ENCODE measurements at regions not wholly inside any gene's neighbourhood (a gene's known extent, or its start where the extent isn't known, plus 50 kb on each side); places are given as distances from the start of the nearest gene placed in this dataset.

DNA sequence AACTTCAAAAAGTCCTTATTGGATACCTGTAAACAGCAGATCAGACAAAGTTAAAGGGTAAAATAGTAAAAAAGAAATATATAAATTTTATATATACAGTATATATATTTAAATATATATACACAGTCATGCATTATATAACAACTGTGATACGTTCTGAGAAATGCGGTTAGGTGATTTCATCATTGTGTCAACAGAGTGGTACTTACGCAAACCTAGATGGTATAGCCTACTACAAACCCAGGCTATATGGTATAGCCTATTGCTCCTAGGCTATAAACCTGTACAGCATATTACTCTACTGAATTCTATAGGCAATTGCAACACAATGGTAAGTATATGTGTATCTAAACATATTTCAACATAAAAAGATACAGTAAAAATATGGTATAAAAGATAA, 222.7 kb downstream of the NUF2 start (continued):
- TF ChIP-seq, protein P1, sequence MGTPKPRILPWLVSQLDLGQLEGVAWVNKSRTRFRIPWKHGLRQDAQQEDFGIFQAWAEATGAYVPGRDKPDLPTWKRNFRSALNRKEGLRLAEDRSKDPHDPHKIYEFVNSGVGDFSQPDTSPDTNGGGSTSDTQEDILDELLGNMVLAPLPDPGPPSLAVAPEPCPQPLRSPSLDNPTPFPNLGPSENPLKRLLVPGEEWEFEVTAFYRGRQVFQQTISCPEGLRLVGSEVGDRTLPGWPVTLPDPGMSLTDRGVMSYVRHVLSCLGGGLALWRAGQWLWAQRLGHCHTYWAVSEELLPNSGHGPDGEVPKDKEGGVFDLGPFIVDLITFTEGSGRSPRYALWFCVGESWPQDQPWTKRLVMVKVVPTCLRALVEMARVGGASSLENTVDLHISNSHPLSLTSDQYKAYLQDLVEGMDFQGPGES (IDR thresholded peaks at IDR 0.05; ENCODE audit: low read depth, low read length) = no peak
- TF ChIP-seq TEAD4 (IDR thresholded peaks at IDR 0.05; ENCODE audit: borderline replicate concordance, insufficient read depth) (no peak), JUND (IDR thresholded peaks at IDR 0.05) (no peak), FOSL2 (IDR thresholded peaks at IDR 0.05; ENCODE audit: borderline replicate concordance, low read depth) (no peak), RCOR1 (IDR thresholded peaks at IDR 0.05; ENCODE audit: low read length) (no peak)
- TF ChIP-seq, protein P2, sequence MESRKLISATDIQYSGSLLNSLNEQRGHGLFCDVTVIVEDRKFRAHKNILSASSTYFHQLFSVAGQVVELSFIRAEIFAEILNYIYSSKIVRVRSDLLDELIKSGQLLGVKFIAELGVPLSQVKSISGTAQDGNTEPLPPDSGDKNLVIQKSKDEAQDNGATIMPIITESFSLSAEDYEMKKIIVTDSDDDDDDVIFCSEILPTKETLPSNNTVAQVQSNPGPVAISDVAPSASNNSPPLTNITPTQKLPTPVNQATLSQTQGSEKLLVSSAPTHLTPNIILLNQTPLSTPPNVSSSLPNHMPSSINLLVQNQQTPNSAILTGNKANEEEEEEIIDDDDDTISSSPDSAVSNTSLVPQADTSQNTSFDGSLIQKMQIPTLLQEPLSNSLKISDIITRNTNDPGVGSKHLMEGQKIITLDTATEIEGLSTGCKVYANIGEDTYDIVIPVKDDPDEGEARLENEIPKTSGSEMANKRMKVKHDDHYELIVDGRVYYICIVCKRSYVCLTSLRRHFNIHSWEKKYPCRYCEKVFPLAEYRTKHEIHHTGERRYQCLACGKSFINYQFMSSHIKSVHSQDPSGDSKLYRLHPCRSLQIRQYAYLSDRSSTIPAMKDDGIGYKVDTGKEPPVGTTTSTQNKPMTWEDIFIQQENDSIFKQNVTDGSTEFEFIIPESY (IDR thresholded peaks at IDR 0.05; ENCODE audit: borderline replicate concordance, low read depth) = no peak
- TF ChIP-seq, protein P3, sequence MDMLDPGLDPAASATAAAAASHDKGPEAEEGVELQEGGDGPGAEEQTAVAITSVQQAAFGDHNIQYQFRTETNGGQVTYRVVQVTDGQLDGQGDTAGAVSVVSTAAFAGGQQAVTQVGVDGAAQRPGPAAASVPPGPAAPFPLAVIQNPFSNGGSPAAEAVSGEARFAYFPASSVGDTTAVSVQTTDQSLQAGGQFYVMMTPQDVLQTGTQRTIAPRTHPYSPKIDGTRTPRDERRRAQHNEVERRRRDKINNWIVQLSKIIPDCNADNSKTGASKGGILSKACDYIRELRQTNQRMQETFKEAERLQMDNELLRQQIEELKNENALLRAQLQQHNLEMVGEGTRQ (IDR thresholded peaks at IDR 0.05; ENCODE audit: borderline replicate concordance, low read depth, low read length) = no peak

DNA sequence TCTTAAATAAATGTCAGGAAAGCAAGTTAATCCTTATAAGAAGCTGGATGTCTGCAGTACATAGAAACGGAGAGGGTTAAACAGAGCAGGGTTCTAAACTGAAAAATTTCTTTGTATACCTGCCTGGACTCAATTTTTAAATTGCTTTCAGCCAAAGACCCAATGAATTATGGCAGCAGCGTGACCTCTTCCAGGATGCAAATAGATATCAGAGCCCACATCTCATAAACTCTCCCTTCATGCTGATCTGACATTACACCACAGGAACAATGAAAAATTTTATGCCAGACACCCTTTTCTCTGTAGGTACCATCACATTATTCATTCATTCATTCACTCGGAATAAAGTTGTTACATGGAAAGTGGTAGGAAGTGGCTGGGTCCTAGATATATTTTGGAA, 236.4 kb downstream of the NUF2 start:
- Histone ChIP-seq H3K4me1 (ENCODE audit: control insufficient read depth in 1 of 2, insufficient read depth in 2 of 2, low read depth in 1 of 2, low read length in 1 of 2) (no peaks in the 10 kb centered on the region), H3K27ac (ENCODE audit: low read depth in 2 of 2, low read length in 1 of 2) (no peak overlapping the region), H4K20me1 (ENCODE audit: insufficient read depth) (no peaks in the 10 kb centered on the region), H3K4me2 (no peak overlapping the region), H3K36me3 (replicated peaks in 1 of 2; ENCODE audit: control insufficient read depth in 1 of 2, insufficient read depth in 2 of 2, low read length in 1 of 2) (no peaks in the 10 kb centered on the region), H3K9ac (no peak overlapping the region), H3K4me3 (ENCODE audit: low read depth in 2 of 2, low read length in 1 of 2) (no peak overlapping the region), H3F3A (replicated peaks; ENCODE audit: insufficient read depth) (no peaks in the 10 kb centered on the region), H3K79me2 (ENCODE audit: insufficient read depth) (no peaks in the 10 kb centered on the region), H3K27me3 (ENCODE audit: insufficient read depth) (peaks cover 5% of the 10 kb centered on the region; the same call in 1 of the 2 replicates), H2AFZ (ENCODE audit: low read depth) (no peak overlapping the region), H3K9me2 (no peaks in the 10 kb centered on the region), H3K9me3 (no peaks in the 10 kb centered on the region)
- CTCF ChIA-PET = interaction anchor here (0.9 to 1.2 kb wide), 3 partner anchors 11 to 145 kb away, joined by 3 read pairs; no protein-coding TSS in a partner anchor
- POLR2A ChIA-PET = no interaction called here
- DNase-seq = no peak
- WGBS (ENCODE audit: low lambda C conversion rate) = 22% methylated on average over 3 of the region's 3 CpGs
- TF ChIP-seq, protein P4, sequence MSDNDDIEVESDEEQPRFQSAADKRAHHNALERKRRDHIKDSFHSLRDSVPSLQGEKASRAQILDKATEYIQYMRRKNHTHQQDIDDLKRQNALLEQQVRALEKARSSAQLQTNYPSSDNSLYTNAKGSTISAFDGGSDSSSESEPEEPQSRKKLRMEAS (IDR thresholded peaks at IDR 0.05; ENCODE audit: low read depth) = no peak
- no peak for TF ChIP-seq TEAD4 (IDR thresholded peaks at IDR 0.05; ENCODE audit: borderline replicate concordance, insufficient read depth)
- no peak for TF ChIP-seq GABPA (IDR thresholded peaks at IDR 0.05; ENCODE audit: low read depth)
- no peak for TF ChIP-seq POLR2AphosphoS5 (IDR thresholded peaks at IDR 0.05; ENCODE audit: low read depth, low read length)
- TF ChIP-seq FOSL2 (IDR thresholded peaks at IDR 0.05; ENCODE audit: borderline replicate concordance, low read depth) = no peak
- TF ChIP-seq NFIC (IDR thresholded peaks at IDR 0.05; ENCODE audit: borderline replicate concordance) = no peak
- no peak for TF ChIP-seq JUND (IDR thresholded peaks at IDR 0.05)
- TF ChIP-seq RAD21 (IDR thresholded peaks at IDR 0.05; ENCODE audit: low read length) = no peak
- TF ChIP-seq, protein P3 (IDR thresholded peaks at IDR 0.05; ENCODE audit: borderline replicate concordance, low read depth, low read length) = no peak
- no peak for TF ChIP-seq EZH2phosphoT487 (IDR thresholded peaks at IDR 0.05; ENCODE audit: borderline replicate concordance, low read depth)
- TF ChIP-seq, protein P5, sequence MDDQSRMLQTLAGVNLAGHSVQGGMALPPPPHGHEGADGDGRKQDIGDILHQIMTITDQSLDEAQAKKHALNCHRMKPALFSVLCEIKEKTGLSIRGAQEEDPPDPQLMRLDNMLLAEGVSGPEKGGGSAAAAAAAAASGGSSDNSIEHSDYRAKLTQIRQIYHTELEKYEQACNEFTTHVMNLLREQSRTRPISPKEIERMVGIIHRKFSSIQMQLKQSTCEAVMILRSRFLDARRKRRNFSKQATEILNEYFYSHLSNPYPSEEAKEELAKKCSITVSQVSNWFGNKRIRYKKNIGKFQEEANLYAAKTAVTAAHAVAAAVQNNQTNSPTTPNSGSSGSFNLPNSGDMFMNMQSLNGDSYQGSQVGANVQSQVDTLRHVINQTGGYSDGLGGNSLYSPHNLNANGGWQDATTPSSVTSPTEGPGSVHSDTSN (IDR thresholded peaks at IDR 0.05) = no peak
- TF ChIP-seq, protein P2 (IDR thresholded peaks at IDR 0.05; ENCODE audit: borderline replicate concordance, low read depth) = no peak
- no peak for TF ChIP-seq CHD2 (IDR thresholded peaks at IDR 0.05; ENCODE audit: low read length, partially characterized antibody)
- TF ChIP-seq, protein P1 (IDR thresholded peaks at IDR 0.05; ENCODE audit: low read depth, low read length) = no peak
- TF ChIP-seq MXI1 (IDR thresholded peaks at IDR 0.05; ENCODE audit: low read depth, low read length) = no peak
- TF ChIP-seq, protein P6, sequence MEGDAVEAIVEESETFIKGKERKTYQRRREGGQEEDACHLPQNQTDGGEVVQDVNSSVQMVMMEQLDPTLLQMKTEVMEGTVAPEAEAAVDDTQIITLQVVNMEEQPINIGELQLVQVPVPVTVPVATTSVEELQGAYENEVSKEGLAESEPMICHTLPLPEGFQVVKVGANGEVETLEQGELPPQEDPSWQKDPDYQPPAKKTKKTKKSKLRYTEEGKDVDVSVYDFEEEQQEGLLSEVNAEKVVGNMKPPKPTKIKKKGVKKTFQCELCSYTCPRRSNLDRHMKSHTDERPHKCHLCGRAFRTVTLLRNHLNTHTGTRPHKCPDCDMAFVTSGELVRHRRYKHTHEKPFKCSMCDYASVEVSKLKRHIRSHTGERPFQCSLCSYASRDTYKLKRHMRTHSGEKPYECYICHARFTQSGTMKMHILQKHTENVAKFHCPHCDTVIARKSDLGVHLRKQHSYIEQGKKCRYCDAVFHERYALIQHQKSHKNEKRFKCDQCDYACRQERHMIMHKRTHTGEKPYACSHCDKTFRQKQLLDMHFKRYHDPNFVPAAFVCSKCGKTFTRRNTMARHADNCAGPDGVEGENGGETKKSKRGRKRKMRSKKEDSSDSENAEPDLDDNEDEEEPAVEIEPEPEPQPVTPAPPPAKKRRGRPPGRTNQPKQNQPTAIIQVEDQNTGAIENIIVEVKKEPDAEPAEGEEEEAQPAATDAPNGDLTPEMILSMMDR (IDR thresholded peaks at IDR 0.05) = no peak
- TF ChIP-seq SMC3 (IDR thresholded peaks at IDR 0.05; ENCODE audit: low read depth, low read length) = no peak

Data from SK-N-SH (cell line).